Activated CD4-positive, alpha-beta T cell treated with anti-CD3 and anti-CD28 coated beads, Interleukin-2, amount 50 U/mL, for 4 hours (primary cell): ENCODE measurements at regions not wholly inside any gene's neighbourhood (a gene's known extent, or its start where the extent isn't known, plus 50 kb on each side); places are given as distances from the start of the nearest gene placed in this dataset.
"Not testable (repeated sequence)": the region's sequence is repeated elsewhere in the genome, so short reads cannot be mapped to it uniquely, and the experiment has no call there.

Experiments
- DNase-seq, 2 experiments: peaks; one replicate each; pipeline ENCODE4 v3.0.0-alpha.2; 2020

DNA sequence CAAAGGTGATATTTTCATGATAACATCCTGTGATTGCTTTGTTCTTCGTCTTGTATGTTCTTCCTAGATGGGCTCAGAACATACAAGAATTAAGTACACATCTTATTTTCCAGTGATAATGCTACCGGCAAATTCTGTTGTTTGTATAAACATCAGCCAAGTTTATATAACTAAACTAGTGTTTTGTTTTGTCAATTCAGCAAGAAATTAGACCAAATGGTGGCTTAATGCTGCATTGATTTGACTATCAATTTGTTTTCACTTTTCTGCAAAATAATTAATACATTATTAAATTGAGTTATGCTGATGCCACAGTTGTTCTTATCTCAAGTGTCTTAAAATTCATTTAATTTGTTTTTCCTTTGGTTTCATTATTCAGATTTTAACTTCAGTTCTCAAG is 177.7 kb downstream of the OR4F29 start:
- not testable (repeated sequence) for DNase-seq

DNA sequence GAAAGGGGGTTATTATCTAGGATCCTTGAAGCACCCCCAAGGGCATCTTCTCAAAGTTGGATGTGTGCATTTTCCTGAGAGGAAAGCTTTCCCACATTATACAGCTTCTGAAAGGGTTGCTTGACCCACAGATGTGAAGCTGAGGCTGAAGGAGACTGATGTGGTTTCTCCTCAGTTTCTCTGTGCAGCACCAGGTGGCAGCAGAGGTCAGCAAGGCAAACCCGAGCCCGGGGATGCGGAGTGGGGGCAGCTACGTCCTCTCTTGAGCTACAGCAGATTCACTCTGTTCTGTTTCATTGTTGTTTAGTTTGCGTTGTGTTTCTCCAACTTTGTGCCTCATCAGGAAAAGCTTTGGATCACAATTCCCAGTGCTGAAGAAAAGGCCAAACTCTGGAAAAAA is 183.7 kb downstream of the OR4F29 start:
- DNase-seq, result peak; percentile 57 to 60
